Heart left ventricle (tissue), 16 donors: ENCODE measurements at regions not wholly inside any gene's neighbourhood (a gene's known extent, or its start where the extent isn't known, plus 50 kb on each side); places are given as distances from the start of the nearest gene placed in this dataset.

ENCODE experiments used
- ATAC-seq, 4 donors: fragments of 200-7000 bp; cut with Tn5 transposase; one replicate each; pipeline ENCODE4 v1.9.1; 2020 to 2022; ENCODE audit warnings: moderate library complexity in 4 of 4, mild to moderate bottlenecking in 3 of 4, moderate number of reproducible peaks in 1 of 4
- DNase-seq, 5 donors: peaks; one replicate each; pipeline ENCODE4 v3.0.0-alpha.2; 2020
- H3K27ac ChIP-seq, 12 donors: fragments of 200-600 bp; sonication (generic) in 4 of 12; one replicate each; pipeline versions ENCODE4 v1.5.0 to v1.8.0; 2016 to 2022; ENCODE audit warnings: mild to moderate bottlenecking in 2 of 12
- H3K27me3 ChIP-seq, 9 donors: fragments of 200-600 bp; sonication (generic) in 2 of 9; one replicate each; pipeline versions ENCODE4 v1.5.1 to v1.8.0; 2016 to 2022; ENCODE audit warnings: mild to moderate bottlenecking in 3 of 9
- H3K36me3 ChIP-seq, 9 donors: fragments of 200-600 bp; sonication (generic) in 2 of 9; one replicate each; pipeline versions ENCODE4 v1.5.0 to v1.8.0; 2018 to 2022; ENCODE audit warnings: mild to moderate bottlenecking in 2 of 9
- H3K4me1 ChIP-seq, 12 donors: fragments of 200-600 bp; sonication (generic) in 4 of 12; one replicate each; pipeline versions ENCODE4 v1.5.0 to v1.8.0; 2016 to 2022; ENCODE audit warnings: mild to moderate bottlenecking in 3 of 12
- H3K4me3 ChIP-seq, 12 donors: fragments of 200-600 bp; sonication (generic) in 4 of 12; one replicate each; pipeline versions ENCODE4 v1.5.0 to v1.8.0; 2017 to 2022; ENCODE audit warnings: mild to moderate bottlenecking in 9 of 12, moderate library complexity in 4 of 12
- H3K9me3 ChIP-seq, 12 donors: fragments of 200-600 bp; sonication (generic) in 4 of 12; one replicate each; pipeline versions ENCODE4 v1.5.0 to v1.8.0; 2016 to 2022; ENCODE audit warnings: mild to moderate bottlenecking in 1 of 12
- CTCF ChIP-seq, 12 donors: fragments of 200-600 bp; sonication (generic) in 4 of 12; IDR thresholded peaks; one replicate each; pipeline versions ENCODE4 v1.5.0 to v1.8.0; 2018 to 2022; ENCODE audit warnings: antibody characterized with exemption in 12 of 12, mild to moderate bottlenecking in 5 of 12
- POLR2A ChIP-seq, 2 donors: fragments of 450-650 bp; IDR thresholded peaks; one replicate each; pipeline ENCODE4 v1.6.1; 2017; ENCODE audit warnings: antibody characterized with exemption in 2 of 2, mild to moderate bottlenecking in 2 of 2, moderate library complexity in 2 of 2
- WGBS, 4 donors: extraction: QIAGEN DNeasy Blood & Tissue Kit in 2 of 4; methylation state at CpG; one replicate each; pipeline versions ENCODE4 v1.1.5 to v1.1.7; 2013 to 2018; 5-methylcytosine and 5-hydroxymethylcytosine counted together
- intact Hi-C, 10 donors: fragments of 100-400 bp; cut with DNase I; formaldehyde crosslinking; loops; one replicate each; pipeline versions ENCODE4 v1.11.1 to v1.14.2; 2022
- donor health status: ischemic (EF 13 %, LVEDD 7.1; RV severe dilation, severe dysfunction).
- donor health status: healthy with polysubstance abuse.
- donor health status: DM: no; HTN: yes; CAD: no.
- donor health status: DM: no; HTN: no; CAD: no.
- donor health status: ischemic (EF 25% LVEDD 6.9; RV normal size, moderate dysfunction).
- donor health status: ischemic (EF 25% LVEDD 5.7; RV mildly dilated, moderate dysfunction).
- donor health status: healthy.
- donor health status: DM: yes; HTN: yes; CAD: no.
- donor health status: ischemic (EF 35%, LVEDD 5.7; RV mildly dilated, moderate dysfunction).
- donor health status: nonischemic (EF 11% LVEDD 7.7; RV severe dilation, severe dysfunction).
- donor health status: DM: yes; HTN: yes; CAD: no.
- donor health status: PGD.
- donor health status: ischemic (EF 29% LVEDD 5.4; RV normal size, mild dysfunction).
- donor health status: nonischemic (EF 23%, LVEDD 6.1; RV moderate dilation, normal function).

GRCh38 chr18:45554389-45554737, 60.9 kb upstream of the SLC14A2 start:
- TF ChIP-seq CTCF (IDR thresholded peaks at IDR 0.05), result no peak
- no peak for TF ChIP-seq POLR2A (IDR thresholded peaks at IDR 0.05)
- 41 to 55% (median 49%) methylated on average over 6 of the region's 6 CpGs for WGBS, 4 donors
- intact Hi-C loops, result no loop called here
- ATAC-seq (peak in 3 of 4 donors; percentile 58 to 78 (median 70)), DNase-seq (peak in 4 of 5 donors; percentile 41 to 69 (median 49))
- H3K4me1 ChIP-seq, result peaks cover 0 to 6% (median 0%) of the 10 kb centered on the region in 12 donors
- H3K27me3 ChIP-seq, result no peaks in the 10 kb centered on the region
- H3K27ac ChIP-seq, result peak overlapping the region in 3 of 12 donors; percentile 1 to 46 (median 32)
- H3K4me3 ChIP-seq, result no peak overlapping the region
- H3K36me3 ChIP-seq, result no peaks in the 10 kb centered on the region
- H3K9me3 ChIP-seq, result no peaks in the 10 kb centered on the region

GRCh38 chr18:45556222-45556621, 59.1 kb upstream of the SLC14A2 start:
- Histone ChIP-seq H3K4me3 (no peak overlapping the region), H3K4me1 (peaks cover 0 to 8% (median 0%) of the 10 kb centered on the region in 12 donors), H3K9me3 (no peaks in the 10 kb centered on the region), H3K27me3 (no peaks in the 10 kb centered on the region), H3K27ac (no peak overlapping the region), H3K36me3 (no peaks in the 10 kb centered on the region)
- 92 to 98% (median 93%) methylated on average over 2 of the region's 2 CpGs for WGBS, 4 donors
- DNase-seq (no peak), ATAC-seq (no peak)
- intact Hi-C loops, result no loop called here
- TF ChIP-seq CTCF (IDR thresholded peaks at IDR 0.05) (no peak), POLR2A (IDR thresholded peaks at IDR 0.05) (no peak)

- ATAC-seq (no peak), DNase-seq (no peak)
- Histone ChIP-seq H3K4me1 (peaks cover 0 to 9% (median 0%) of the 10 kb centered on the region in 12 donors), H3K4me3 (no peak overlapping the region), H3K9me3 (no peaks in the 10 kb centered on the region), H3K27ac (no peak overlapping the region), H3K36me3 (no peaks in the 10 kb centered on the region), H3K27me3 (no peaks in the 10 kb centered on the region)
- intact Hi-C loops, result no loop called here
- no peak for TF ChIP-seq CTCF (IDR thresholded peaks at IDR 0.05)
- TF ChIP-seq POLR2A (IDR thresholded peaks at IDR 0.05), result no peak
- 72 to 81% (median 76%) methylated on average over 4 of the region's 4 CpGs for WGBS, 4 donors
Observed at GRCh38 chr18:45557287-45557686, 58.0 kb upstream of the SLC14A2 start.

- Histone ChIP-seq H3K27me3 (no peaks in the 10 kb centered on the region), H3K9me3 (no peaks in the 10 kb centered on the region), H3K27ac (no peak overlapping the region), H3K36me3 (no peaks in the 10 kb centered on the region), H3K4me3 (no peak overlapping the region), H3K4me1 (peaks cover 0 to 11% (median 0%) of the 10 kb centered on the region in 12 donors)
- DNase-seq (no peak), ATAC-seq (no peak)
- TF ChIP-seq CTCF (IDR thresholded peaks at IDR 0.05) (no peak), POLR2A (IDR thresholded peaks at IDR 0.05) (no peak)
- intact Hi-C loops, result no loop called here
Observed at GRCh38 chr18:45557779-45558178, 57.5 kb upstream of the SLC14A2 start.
